ENCODE measurements at regions not wholly inside any gene's neighbourhood (a gene's known extent, or its start where the extent isn't known, plus 50 kb on each side); places are given as distances from the start of the nearest gene placed in this dataset.
A peak's percentile ranks its signal among the peaks of the same experiment; 100 is the strongest.

- CTCF ChIA-PET, result no interaction called here
Measured at GRCh38 chr14:105863296-105864108, 337.1 kb downstream of the TMEM121 start.

More at GRCh38 chr14:105863296-105864108, 337.1 kb downstream of the TMEM121 start:
- Histone ChIP-seq H3K27me3 (replicated peaks in 1 of 4; ENCODE audit: control extremely low read depth in 1 of 4, control insufficient read depth in 3 of 4, insufficient read depth in 4 of 4, low read length in 3 of 4) (no peaks in the 10 kb centered on the region), H3K27ac (ENCODE audit: low read length in 2 of 2) (peak overlapping the region; percentile 86 to 94), H2AFZ (ENCODE audit: insufficient read depth, low read depth, low read length, poor library complexity, severe bottlenecking) (no peak overlapping the region), H3K9ac (ENCODE audit: low read length) (peak overlapping the region; percentile 98), H3K36me3 (replicated peaks in 1 of 2; ENCODE audit: control extremely low read depth in 1 of 2, control insufficient read depth in 1 of 2, extremely low read depth in 1 of 2, insufficient read depth in 2 of 2, low read length in 1 of 2) (peaks cover 3 to 57% of the 10 kb centered on the region in 2 experiments), H3K4me3 (ENCODE audit: control extremely low read depth in 1 of 5, extremely low read depth in 1 of 5, insufficient read depth in 1 of 5, low read depth in 2 of 5, low read length in 4 of 5) (peak overlapping the region; percentile 99 to 100 (median 99)), H3K4me1 (ENCODE audit: control insufficient read depth in 2 of 2, insufficient read depth in 2 of 2, low read length in 2 of 2) (no peaks in the 10 kb centered on the region), H3K79me2 (ENCODE audit: control insufficient read depth, insufficient read depth, low read length) (peaks cover 60% of the 10 kb centered on the region), H3K4me2 (replicated peaks; ENCODE audit: low read depth, low read length, poor library complexity, severe bottlenecking) (peak overlapping the region; percentile 72), H3K9me3 (ENCODE audit: control extremely low read depth in 1 of 3, control insufficient read depth in 2 of 3, insufficient read depth in 1 of 3, low read length in 2 of 3) (peaks cover 0 to 5% (median 0%) of the 10 kb centered on the region in 3 donors), H4K20me1 (ENCODE audit: control insufficient read depth, insufficient read depth, low read length, poor library complexity, severe bottlenecking) (peaks cover 54% of the 10 kb centered on the region)
- WGBS (ENCODE audit: insufficient coverage), result 0% methylated on average over 21 of the region's 25 CpGs
- intact Hi-C loops (cut with micrococcal nuclease), result loop anchor here (5.0 kb wide), 1 partner anchor 34 kb away; no protein-coding TSS in a partner anchor
- peak; percentile 12 for DNase-seq
- POLR2A ChIA-PET, result interaction anchor here (0.6 to 6.2 kb wide), 15 partner anchors 18 to 511 kb away, joined by 3 to 97 read pairs (median 5); no protein-coding TSS in a partner anchor
- Mint-ChIP-seq H3K9me3 (ENCODE audit: insufficient read depth) (no peaks in the 10 kb centered on the region), H3K4me3 (peak overlapping the region; percentile 98), H3K27me3 (no peaks in the 10 kb centered on the region), H3K4me1 (no peaks in the 10 kb centered on the region), H3K27ac (peak overlapping the region; percentile 98)
- ATAC-seq (ENCODE audit: low read depth), result no peak
- TF ChIP-seq CTCF (IDR thresholded peaks at IDR 0.05) (no peak), EZH2 (IDR thresholded peaks at IDR 0.05; ENCODE audit: borderline replicate concordance, insufficient read depth, low read depth, low read length, poor library complexity, severe bottlenecking) (no peak)
